CD4-positive, CD25-positive, alpha-beta regulatory T cell (primary cell): ENCODE measurements at regions not wholly inside any gene's neighbourhood (a gene's known extent, or its start where the extent isn't known, plus 50 kb on each side); places are given as distances from the start of the nearest gene placed in this dataset.

Experiments used
- ATAC-seq, 2 donors: fragments of 150-1000 bp; cut with Tn5 transposase; one replicate each; pipeline ENCODE4 v1.10.0; 2021; ENCODE audit warnings: low read depth in 2 of 2, moderate number of reproducible peaks in 2 of 2, moderate library complexity in 1 of 2
- DNase-seq, 3 donors: peaks; one replicate each; pipeline versions ENCODE4 v3.0.0 to v3.0.0-alpha.2; 2012 to 2022; ENCODE audit warnings: mixed read lengths in 1 of 3
- H3K27ac ChIP-seq: one replicate; pipeline ENCODE4 v1.7.0; 2013; ENCODE audit warnings: mild to moderate bottlenecking, low read length; ENCODE audit not compliant: insufficient read depth, poor library complexity, severe bottlenecking
- H3K27me3 ChIP-seq: one replicate; pipeline ENCODE4 v1.7.0; 2013; ENCODE audit warnings: low read length; ENCODE audit not compliant: control insufficient read depth, insufficient read depth
- H3K36me3 ChIP-seq: one replicate; pipeline ENCODE4 v1.7.0; 2013; ENCODE audit warnings: mild to moderate bottlenecking, low read length, moderate library complexity; ENCODE audit not compliant: control insufficient read depth, insufficient read depth
- H3K4me1 ChIP-seq: 2 replicates; pipeline ENCODE4 v1.7.0; 2013; ENCODE audit warnings: mild to moderate bottlenecking, low read length; ENCODE audit not compliant: insufficient read depth, control insufficient read depth, poor library complexity, severe bottlenecking
- H3K4me3 ChIP-seq: one replicate; pipeline ENCODE4 v1.7.0; 2013; ENCODE audit warnings: low read depth, mild to moderate bottlenecking, low read length, moderate library complexity
- H3K9me3 ChIP-seq, 2 experiments: 1 replicate in 1 of 2; 2 replicates in 1 of 2; pipeline ENCODE4 v1.7.0; 2013; ENCODE audit warnings: low read length in 2 of 2, mild to moderate bottlenecking in 1 of 2, moderate library complexity in 1 of 2; ENCODE audit not compliant: control insufficient read depth in 2 of 2
- H3K27ac Mint-ChIP-seq, 3 donors: one replicate each; pipeline ENCODE4 v1.8.0; 2020 to 2022; ENCODE audit warnings: mild to moderate bottlenecking in 3 of 3, mixed read lengths in 3 of 3, moderate library complexity in 2 of 3
- H3K27me3 Mint-ChIP-seq: one replicate; pipeline ENCODE4 v1.8.0; 2022; ENCODE audit warnings: mild to moderate bottlenecking, mixed read lengths
- H3K36me3 Mint-ChIP-seq: one replicate; pipeline ENCODE4 v1.8.0; 2020; ENCODE audit warnings: mixed read lengths
- H3K4me1 Mint-ChIP-seq, 4 donors: one replicate each; pipeline ENCODE4 v1.8.0; 2020 to 2022; ENCODE audit warnings: mixed read lengths in 4 of 4, mild to moderate bottlenecking in 1 of 4
- H3K4me3 Mint-ChIP-seq, 4 donors: one replicate each; pipeline ENCODE4 v1.8.0; 2020 to 2022; ENCODE audit warnings: mild to moderate bottlenecking in 4 of 4, mixed read lengths in 4 of 4, moderate library complexity in 3 of 4
- H3K9me3 Mint-ChIP-seq, 7 donors: one replicate each; pipeline ENCODE4 v1.8.0; 2020 to 2022; ENCODE audit warnings: mixed read lengths in 7 of 7, mild to moderate bottlenecking in 3 of 7, moderate library complexity in 2 of 7

DNA sequence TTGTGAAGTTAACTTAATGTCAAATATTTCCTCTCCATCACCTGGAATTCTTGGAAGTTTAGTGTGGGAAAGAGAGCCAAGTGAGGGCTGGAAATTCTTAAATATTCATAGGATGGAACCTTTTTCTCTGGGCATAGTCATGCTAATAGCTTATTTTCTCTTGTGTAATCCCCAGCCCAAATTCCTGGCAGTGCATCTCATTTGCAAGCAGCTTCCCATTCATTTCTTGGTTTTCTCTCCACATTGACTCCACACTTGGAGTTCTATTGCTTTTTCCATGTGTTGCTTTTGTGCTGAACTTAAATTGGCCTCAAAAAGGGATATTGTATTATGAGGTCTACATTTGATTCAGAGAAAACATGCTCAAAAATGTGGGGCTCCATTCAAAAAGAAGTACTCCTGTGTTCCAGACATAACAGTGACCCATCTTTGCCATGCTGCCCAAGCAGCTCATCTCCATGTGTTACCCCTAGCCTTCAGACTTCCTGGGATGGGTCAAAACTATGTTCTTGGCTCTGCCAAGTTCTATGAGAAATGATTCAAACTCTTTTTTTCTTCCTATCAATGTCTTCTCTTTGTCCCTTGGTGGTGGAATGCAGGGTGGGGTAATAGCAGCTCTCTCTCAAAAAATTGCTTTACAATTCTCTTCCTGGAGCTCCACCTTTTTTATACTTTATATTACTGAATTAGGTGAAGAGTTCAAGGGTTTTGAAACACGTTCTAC lies 2471.5 kb downstream of the PCDH9 start:
- Mint-ChIP-seq H3K27ac (no peak overlapping the region), H3K4me1 (no peaks in the 10 kb centered on the region), H3K27me3 (no peaks in the 10 kb centered on the region), H3K4me3 (no peak overlapping the region), H3K9me3 (peaks cover 5 to 45% (median 13%) of the 10 kb centered on the region in 7 donors), H3K36me3 (no peaks in the 10 kb centered on the region)
- Histone ChIP-seq H3K9me3 (peaks cover 0 to 2% of the 10 kb centered on the region in 2 experiments), H3K4me3 (no peak overlapping the region), H3K27ac (no peak overlapping the region), H3K27me3 (no peaks in the 10 kb centered on the region), H3K4me1 (no peaks in the 10 kb centered on the region), H3K36me3 (no peaks in the 10 kb centered on the region)
- DNase-seq (no peak), ATAC-seq (no peak)

DNA sequence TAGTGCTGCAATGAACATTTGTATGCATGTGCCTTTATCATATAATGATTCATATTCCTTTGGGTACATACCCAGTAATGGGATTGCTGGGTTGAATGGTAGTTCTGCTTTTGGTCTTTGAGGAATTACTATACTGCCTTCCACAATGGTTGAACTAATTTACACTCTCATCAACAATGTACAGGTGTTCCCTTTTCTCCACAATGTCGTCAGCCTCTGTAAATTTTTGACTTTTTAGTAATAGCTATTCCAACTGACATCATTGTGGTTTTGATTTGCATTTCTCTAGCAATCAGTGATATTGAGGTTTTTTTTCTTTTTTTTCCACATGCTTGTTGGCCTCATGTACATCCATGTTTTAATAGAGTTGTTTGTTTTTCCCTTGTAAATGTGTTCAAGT lies 2473.5 kb downstream of the PCDH9 start:
- Mint-ChIP-seq H3K36me3 (no peaks in the 10 kb centered on the region), H3K27me3 (no peaks in the 10 kb centered on the region), H3K4me1 (no peaks in the 10 kb centered on the region), H3K9me3 (peaks cover 8 to 45% (median 11%) of the 10 kb centered on the region in 7 donors), H3K4me3 (no peak overlapping the region), H3K27ac (no peak overlapping the region)
- ATAC-seq (no peak), DNase-seq (no peak)
- no peaks in the 10 kb centered on the region for H3K4me1 ChIP-seq
- H3K27ac ChIP-seq: no peak overlapping the region
- H3K36me3 ChIP-seq: no peaks in the 10 kb centered on the region
- H3K9me3 ChIP-seq: peaks cover 0 to 4% of the 10 kb centered on the region in 2 experiments
- no peaks in the 10 kb centered on the region for H3K27me3 ChIP-seq
- no peak overlapping the region for H3K4me3 ChIP-seq

- Histone ChIP-seq H3K4me3 (no peak overlapping the region), H3K4me1 (no peaks in the 10 kb centered on the region), H3K27me3 (no peaks in the 10 kb centered on the region), H3K27ac (no peak overlapping the region), H3K36me3 (no peaks in the 10 kb centered on the region), H3K9me3 (peaks cover 0 to 4% of the 10 kb centered on the region in 2 experiments)
- H3K27me3 Mint-ChIP-seq: no peaks in the 10 kb centered on the region
- H3K9me3 Mint-ChIP-seq: peaks cover 8 to 45% (median 11%) of the 10 kb centered on the region in 7 donors
- ATAC-seq (no peak), DNase-seq (no peak)
- H3K4me1 Mint-ChIP-seq: no peaks in the 10 kb centered on the region
- H3K27ac Mint-ChIP-seq: no peak overlapping the region
- H3K36me3 Mint-ChIP-seq: no peaks in the 10 kb centered on the region
- no peak overlapping the region for H3K4me3 Mint-ChIP-seq
These were observed 2474.2 kb downstream of the PCDH9 start for GRCh38 chr13:64755961-64756360.

GRCh38 chr13:64753233-64754000 lies 2476.7 kb downstream of the PCDH9 start:
- Mint-ChIP-seq H3K36me3 (no peaks in the 10 kb centered on the region), H3K4me1 (no peaks in the 10 kb centered on the region), H3K27me3 (no peaks in the 10 kb centered on the region), H3K9me3 (peaks cover 7 to 32% (median 11%) of the 10 kb centered on the region in 7 donors), H3K4me3 (no peak overlapping the region), H3K27ac (no peak overlapping the region)
- ATAC-seq (no peak), DNase-seq (no peak)
- Histone ChIP-seq H3K36me3 (no peaks in the 10 kb centered on the region), H3K27me3 (no peaks in the 10 kb centered on the region), H3K4me3 (no peak overlapping the region), H3K27ac (no peak overlapping the region), H3K4me1 (no peaks in the 10 kb centered on the region), H3K9me3 (peaks cover 3 to 7% of the 10 kb centered on the region in 2 experiments)

DNA sequence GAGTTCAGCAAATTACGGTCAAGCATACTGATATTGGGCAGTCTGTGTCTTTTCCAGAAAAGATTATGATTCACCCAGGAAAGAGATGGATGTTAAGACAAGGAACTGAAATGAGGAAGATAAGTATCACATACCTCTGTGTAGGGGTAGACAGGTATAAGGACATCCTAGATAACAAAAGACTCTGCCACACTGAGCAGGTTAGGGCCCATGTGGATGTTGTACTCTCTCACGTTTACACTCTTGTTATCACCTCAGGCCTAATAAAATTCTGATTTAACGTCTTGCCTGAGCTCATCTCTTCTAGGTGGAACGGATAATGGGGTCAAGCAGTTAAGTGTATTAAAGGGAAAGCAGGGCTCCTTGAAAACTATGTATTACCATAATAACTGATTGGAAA lies 2480.8 kb downstream of the PCDH9 start:
- H3K27ac ChIP-seq: no peak overlapping the region
- no peak for DNase-seq
- no peaks in the 10 kb centered on the region for H3K4me1 ChIP-seq
- H3K27me3 Mint-ChIP-seq: no peaks in the 10 kb centered on the region
- ATAC-seq: no peak
- H3K36me3 Mint-ChIP-seq: no peaks in the 10 kb centered on the region
- peaks cover 0 to 16% (median 5%) of the 10 kb centered on the region in 7 donors for H3K9me3 Mint-ChIP-seq
- no peaks in the 10 kb centered on the region for H3K36me3 ChIP-seq
- H3K27ac Mint-ChIP-seq: no peak overlapping the region
- H3K27me3 ChIP-seq: no peaks in the 10 kb centered on the region
- H3K4me3 ChIP-seq: no peak overlapping the region
- H3K4me1 Mint-ChIP-seq: no peaks in the 10 kb centered on the region
- no peak overlapping the region for H3K4me3 Mint-ChIP-seq
- H3K9me3 ChIP-seq: peaks cover 3 to 7% of the 10 kb centered on the region in 2 experiments

DNA sequence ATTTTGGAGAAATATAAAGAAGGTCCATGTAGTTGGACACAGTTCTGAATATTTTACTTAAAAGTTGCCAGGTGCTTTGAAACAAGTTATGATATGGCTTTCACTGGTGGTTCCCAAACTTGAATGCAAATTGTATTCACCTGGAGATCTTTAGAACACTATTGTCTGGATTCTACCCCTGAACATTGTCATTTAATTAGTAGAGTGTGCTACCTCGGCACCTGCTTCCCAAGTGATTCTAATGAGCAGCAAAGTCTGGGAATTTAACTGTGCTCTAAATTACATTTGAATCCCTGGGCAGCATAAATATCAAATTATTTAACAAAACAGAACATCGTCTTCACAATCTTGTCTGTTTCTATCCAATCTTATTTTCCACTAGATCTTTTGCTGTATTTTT lies 2483.3 kb downstream of the PCDH9 start:
- no peak overlapping the region for H3K4me3 Mint-ChIP-seq
- H3K9me3 Mint-ChIP-seq: peaks cover 0 to 22% (median 4%) of the 10 kb centered on the region in 7 donors
- H3K9me3 ChIP-seq: peaks cover 3 to 5% of the 10 kb centered on the region in 2 experiments
- H3K4me1 Mint-ChIP-seq: no peaks in the 10 kb centered on the region
- H3K36me3 Mint-ChIP-seq: no peaks in the 10 kb centered on the region
- no peak overlapping the region for H3K27ac Mint-ChIP-seq
- H3K27me3 ChIP-seq: no peaks in the 10 kb centered on the region
- no peak for DNase-seq
- ATAC-seq: no peak
- no peaks in the 10 kb centered on the region for H3K27me3 Mint-ChIP-seq
- H3K4me3 ChIP-seq: no peak overlapping the region
- no peaks in the 10 kb centered on the region for H3K36me3 ChIP-seq
- H3K4me1 ChIP-seq: no peaks in the 10 kb centered on the region
- H3K27ac ChIP-seq: no peak overlapping the region

DNA sequence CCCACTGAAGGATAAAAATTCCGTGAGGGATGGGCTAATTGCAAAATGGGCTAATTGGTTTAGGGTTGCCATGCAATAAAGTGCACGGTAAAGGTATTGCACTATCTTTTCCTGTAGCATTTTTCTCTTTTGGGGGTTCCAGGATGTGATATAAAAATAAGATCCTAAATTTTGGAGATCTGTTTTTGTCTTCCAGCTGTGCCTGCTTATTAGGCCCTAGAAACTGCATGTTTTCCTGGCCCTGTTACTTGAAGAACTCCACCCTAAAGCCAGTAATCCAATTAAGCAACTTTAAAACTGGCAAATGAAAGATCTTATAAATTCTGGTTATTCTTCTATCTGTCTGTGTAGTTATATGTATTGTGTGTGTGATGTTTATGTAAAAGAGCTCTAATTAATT lies 2489.6 kb downstream of the PCDH9 start:
- ATAC-seq (no peak), DNase-seq (no peak)
- Histone ChIP-seq H3K36me3 (no peaks in the 10 kb centered on the region), H3K27ac (no peak overlapping the region), H3K4me3 (no peak overlapping the region), H3K4me1 (no peaks in the 10 kb centered on the region), H3K27me3 (no peaks in the 10 kb centered on the region), H3K9me3 (peaks cover 2 to 6% of the 10 kb centered on the region in 2 experiments)
- Mint-ChIP-seq H3K9me3 (peaks cover 0 to 35% (median 2%) of the 10 kb centered on the region in 7 donors), H3K27ac (no peak overlapping the region), H3K36me3 (no peaks in the 10 kb centered on the region), H3K4me3 (no peak overlapping the region), H3K4me1 (no peaks in the 10 kb centered on the region), H3K27me3 (no peaks in the 10 kb centered on the region)
